ENCODE measurements at regions not wholly inside any gene's neighbourhood (a gene's known extent, or its start where the extent isn't known, plus 50 kb on each side); places are given as distances from the start of the nearest gene placed in this dataset.

GRCh38 chr6:94045099-94045829 is 625.9 kb upstream of the EPHA7 start:
- no peak for DNase-seq (ENCODE audit: low read depth in 2 of 2)
- Histone ChIP-seq H3K9ac (ENCODE audit: insufficient read depth, low read length) (no peak overlapping the region), H3K4me3 (replicated peaks in 1 of 4; ENCODE audit: control extremely low read depth in 1 of 4, insufficient read depth in 1 of 4, low read depth in 3 of 4, low read length in 4 of 4) (no peak overlapping the region), H4K20me1 (ENCODE audit: control insufficient read depth, extremely low read depth, insufficient read depth, low read length) (no peaks in the 10 kb centered on the region), H3K9me3 (ENCODE audit: control insufficient read depth, insufficient read depth, low read depth, low read length) (no peaks in the 10 kb centered on the region), H3K27me3 (ENCODE audit: control insufficient read depth, insufficient read depth, low read length) (no peaks in the 10 kb centered on the region), H3K36me3 (ENCODE audit: control insufficient read depth, insufficient read depth, low read length) (no peaks in the 10 kb centered on the region), H3K4me2 (ENCODE audit: extremely low read depth, insufficient read depth, low read length) (no peak overlapping the region), H3K27ac (ENCODE audit: insufficient read depth, low read length) (no peak overlapping the region), H2AFZ (ENCODE audit: low read length) (no peak overlapping the region), H3K4me1 (ENCODE audit: control insufficient read depth, extremely low read depth, insufficient read depth, low read length) (no peaks in the 10 kb centered on the region), H3K79me2 (ENCODE audit: control insufficient read depth, insufficient read depth, low read length) (no peaks in the 10 kb centered on the region)
- no peak for TF ChIP-seq EZH2 (IDR thresholded peaks at IDR 0.05; ENCODE audit: low read length, missing control alignments)
- TF ChIP-seq CTCF (conservative IDR thresholded peaks at IDR 0.05 in 1 of 2, IDR thresholded peaks at IDR 0.05 in 1 of 2; ENCODE audit: low read depth in 1 of 2, low read length in 2 of 2), result no peak

GRCh38 chr6:94041945-94042709 is 622.8 kb upstream of the EPHA7 start:
- Histone ChIP-seq H3K27ac (ENCODE audit: insufficient read depth, low read length) (no peak overlapping the region), H3K79me2 (ENCODE audit: control insufficient read depth, insufficient read depth, low read length) (no peaks in the 10 kb centered on the region), H3K4me1 (ENCODE audit: control insufficient read depth, extremely low read depth, insufficient read depth, low read length) (no peaks in the 10 kb centered on the region), H4K20me1 (ENCODE audit: control insufficient read depth, extremely low read depth, insufficient read depth, low read length) (no peaks in the 10 kb centered on the region), H2AFZ (ENCODE audit: low read length) (no peak overlapping the region), H3K9ac (ENCODE audit: insufficient read depth, low read length) (no peak overlapping the region), H3K4me3 (replicated peaks in 1 of 4; ENCODE audit: control extremely low read depth in 1 of 4, insufficient read depth in 1 of 4, low read depth in 3 of 4, low read length in 4 of 4) (no peak overlapping the region), H3K9me3 (ENCODE audit: control insufficient read depth, insufficient read depth, low read depth, low read length) (no peaks in the 10 kb centered on the region), H3K36me3 (ENCODE audit: control insufficient read depth, insufficient read depth, low read length) (no peaks in the 10 kb centered on the region), H3K27me3 (ENCODE audit: control insufficient read depth, insufficient read depth, low read length) (no peaks in the 10 kb centered on the region), H3K4me2 (ENCODE audit: extremely low read depth, insufficient read depth, low read length) (no peak overlapping the region)
- no peak for DNase-seq (ENCODE audit: low read depth in 2 of 2)
- no peak for TF ChIP-seq CTCF (conservative IDR thresholded peaks at IDR 0.05 in 1 of 2, IDR thresholded peaks at IDR 0.05 in 1 of 2; ENCODE audit: low read depth in 1 of 2, low read length in 2 of 2)
- TF ChIP-seq EZH2 (IDR thresholded peaks at IDR 0.05; ENCODE audit: low read length, missing control alignments), result no peak

- no peak for DNase-seq (ENCODE audit: low read depth in 2 of 2)
- H3K27ac ChIP-seq (ENCODE audit: insufficient read depth, low read length), result no peak overlapping the region
These were observed 616.7 kb upstream of the EPHA7 start for GRCh38 chr6:94036024-94036423.

More at GRCh38 chr6:94036024-94036423, 616.7 kb upstream of the EPHA7 start:
- H3K9ac ChIP-seq (ENCODE audit: insufficient read depth, low read length), result no peak overlapping the region
- no peaks in the 10 kb centered on the region for H3K4me1 ChIP-seq (ENCODE audit: control insufficient read depth, extremely low read depth, insufficient read depth, low read length)
- no peaks in the 10 kb centered on the region for H3K27me3 ChIP-seq (ENCODE audit: control insufficient read depth, insufficient read depth, low read length)
- no peaks in the 10 kb centered on the region for H3K9me3 ChIP-seq (ENCODE audit: control insufficient read depth, insufficient read depth, low read depth, low read length)
- TF ChIP-seq CTCF (conservative IDR thresholded peaks at IDR 0.05 in 1 of 2, IDR thresholded peaks at IDR 0.05 in 1 of 2; ENCODE audit: low read depth in 1 of 2, low read length in 2 of 2) (no peak), EZH2 (IDR thresholded peaks at IDR 0.05; ENCODE audit: low read length, missing control alignments) (no peak)
- no peak overlapping the region for H3K4me2 ChIP-seq (ENCODE audit: extremely low read depth, insufficient read depth, low read length)
- H3K36me3 ChIP-seq (ENCODE audit: control insufficient read depth, insufficient read depth, low read length), result no peaks in the 10 kb centered on the region
- H2AFZ ChIP-seq (ENCODE audit: low read length), result no peak overlapping the region
- no peak overlapping the region for H3K4me3 ChIP-seq (replicated peaks in 1 of 4; ENCODE audit: control extremely low read depth in 1 of 4, insufficient read depth in 1 of 4, low read depth in 3 of 4, low read length in 4 of 4)
- H4K20me1 ChIP-seq (ENCODE audit: control insufficient read depth, extremely low read depth, insufficient read depth, low read length), result no peaks in the 10 kb centered on the region
- no peaks in the 10 kb centered on the region for H3K79me2 ChIP-seq (ENCODE audit: control insufficient read depth, insufficient read depth, low read length)
